SH-SY5Y (cell line): ENCODE measurements at regions not wholly inside any gene's neighbourhood (a gene's known extent, or its start where the extent isn't known, plus 50 kb on each side); places are given as distances from the start of the nearest gene placed in this dataset.

Experiments
- GATA2 ChIP-seq: IDR thresholded peaks from 2 replicates; pipeline ENCODE4 v1.6.1; 2011; ENCODE audit warnings: mild to moderate bottlenecking, low read depth, low read length
- GATA3 ChIP-seq: IDR thresholded peaks from 2 replicates; pipeline ENCODE4 v1.6.1; 2011; ENCODE audit warnings: low read depth, mild to moderate bottlenecking, low read length, moderate library complexity

DNA sequence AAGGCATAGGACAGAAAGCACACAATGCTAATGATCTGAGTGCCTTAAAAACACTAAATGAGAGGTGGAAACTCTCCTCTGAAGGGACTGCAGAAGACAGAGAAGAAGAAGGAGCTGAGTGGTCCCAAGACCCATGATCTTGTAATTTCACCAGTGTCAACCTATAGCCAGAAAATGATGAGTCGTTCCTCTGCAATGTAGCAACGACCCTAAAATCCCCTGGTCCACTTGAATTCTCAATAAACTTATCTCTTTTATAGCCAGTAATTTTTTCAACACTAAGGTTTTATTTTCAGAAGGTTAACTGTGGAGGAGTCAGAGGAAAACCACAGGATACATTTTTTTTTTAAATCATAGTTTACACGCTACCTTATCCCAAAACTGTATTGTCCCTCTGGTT lies 490.6 kb upstream of the MARCKS start:
- TF ChIP-seq GATA2 = no peak
- TF ChIP-seq GATA3 = no peak
